GM13977 (cell line): ENCODE measurements at regions not wholly inside any gene's neighbourhood (a gene's known extent, or its start where the extent isn't known, plus 50 kb on each side); places are given as distances from the start of the nearest gene placed in this dataset.

Experiments used
- DNase-seq: peaks from one replicate; pipeline ENCODE4 v3.0.0; 2012; ENCODE audit warnings: low spot score
- in situ Hi-C: fragments of 300-500 bp; cut with MboI; formaldehyde crosslinking; loops from one replicate; pipeline ENCODE4 v1.12.0; 2022; ENCODE audit warnings: low sequenced_read_pairs, low pct_unique_long_range_greater_than_20kb, mixed read lengths, inconsistent platforms; ENCODE audit not compliant: unreplicated experiment
- TF ChIP-seq, protein P1 (sequence below): IDR thresholded peaks from 2 replicates; pipeline ENCODE4 v1.5.1; 2012; ENCODE audit warnings: mild to moderate bottlenecking, control low read depth; ENCODE audit not compliant: insufficient read depth; ENCODE audit errors: extremely low read depth, missing control alignments

DNA sequence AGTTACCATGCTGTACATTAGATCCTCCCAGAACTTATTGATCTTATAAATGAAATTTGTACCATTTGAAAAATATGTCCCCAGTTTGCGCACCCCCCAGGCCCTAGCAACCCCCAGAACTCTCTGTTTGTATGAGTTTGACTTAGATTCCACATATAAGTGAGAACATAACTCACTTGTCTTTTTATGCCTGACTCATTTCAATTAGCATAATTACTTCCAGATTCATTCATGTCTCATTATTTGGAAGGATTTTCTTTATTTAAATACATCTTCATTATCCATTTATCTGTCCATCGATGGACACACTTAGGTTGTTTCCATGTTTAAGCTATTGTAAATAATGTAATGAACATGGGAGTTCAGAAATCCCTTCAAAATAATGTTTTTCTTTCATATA is 705.9 kb downstream of the CCDC85A start:
- in situ Hi-C loops = no loop called here
- TF ChIP-seq, protein P1, sequence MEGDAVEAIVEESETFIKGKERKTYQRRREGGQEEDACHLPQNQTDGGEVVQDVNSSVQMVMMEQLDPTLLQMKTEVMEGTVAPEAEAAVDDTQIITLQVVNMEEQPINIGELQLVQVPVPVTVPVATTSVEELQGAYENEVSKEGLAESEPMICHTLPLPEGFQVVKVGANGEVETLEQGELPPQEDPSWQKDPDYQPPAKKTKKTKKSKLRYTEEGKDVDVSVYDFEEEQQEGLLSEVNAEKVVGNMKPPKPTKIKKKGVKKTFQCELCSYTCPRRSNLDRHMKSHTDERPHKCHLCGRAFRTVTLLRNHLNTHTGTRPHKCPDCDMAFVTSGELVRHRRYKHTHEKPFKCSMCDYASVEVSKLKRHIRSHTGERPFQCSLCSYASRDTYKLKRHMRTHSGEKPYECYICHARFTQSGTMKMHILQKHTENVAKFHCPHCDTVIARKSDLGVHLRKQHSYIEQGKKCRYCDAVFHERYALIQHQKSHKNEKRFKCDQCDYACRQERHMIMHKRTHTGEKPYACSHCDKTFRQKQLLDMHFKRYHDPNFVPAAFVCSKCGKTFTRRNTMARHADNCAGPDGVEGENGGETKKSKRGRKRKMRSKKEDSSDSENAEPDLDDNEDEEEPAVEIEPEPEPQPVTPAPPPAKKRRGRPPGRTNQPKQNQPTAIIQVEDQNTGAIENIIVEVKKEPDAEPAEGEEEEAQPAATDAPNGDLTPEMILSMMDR = no peak
- no peak for DNase-seq

DNA sequence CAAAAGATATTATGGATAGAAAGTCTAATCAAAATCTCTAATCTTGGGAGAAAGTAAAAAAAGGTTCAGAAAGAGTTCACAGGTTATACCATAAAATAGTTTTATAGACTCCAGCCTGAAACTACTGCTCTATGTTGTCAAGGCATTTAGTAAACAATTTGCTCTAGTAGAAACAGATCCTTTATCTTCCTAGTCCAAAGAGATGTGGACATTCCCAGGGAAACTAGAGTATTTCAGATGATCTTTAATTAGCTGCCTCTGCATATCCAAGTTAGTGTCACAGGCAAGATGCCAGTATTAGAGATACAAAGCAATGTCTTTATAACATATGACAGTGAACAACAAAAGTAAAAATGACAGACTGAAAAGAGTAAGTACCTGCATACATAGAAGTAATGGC is 708.6 kb downstream of the CCDC85A start:
- TF ChIP-seq, protein P1 = no peak
- no peak for DNase-seq
- in situ Hi-C loops = no loop called here

DNA sequence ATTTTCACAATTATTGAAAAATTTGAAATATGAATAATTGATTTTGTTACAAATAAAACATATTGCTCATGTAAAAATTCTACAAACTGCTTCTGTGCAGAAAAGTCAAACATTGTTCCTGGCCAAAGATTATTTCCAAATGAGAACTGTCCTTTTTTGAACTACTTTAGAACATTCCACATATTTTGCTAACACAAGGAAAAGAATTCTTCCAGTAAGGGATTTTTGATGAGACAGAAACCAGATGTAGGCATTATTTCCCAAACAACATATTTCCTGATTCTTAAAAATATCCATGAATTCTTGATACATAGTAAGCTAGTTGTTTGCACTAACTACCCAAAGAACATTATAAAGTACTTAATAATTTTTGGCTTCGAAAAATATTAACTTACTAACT is 715.2 kb downstream of the CCDC85A start:
- in situ Hi-C loops = no loop called here
- DNase-seq = no peak
- TF ChIP-seq, protein P1 = no peak

DNA sequence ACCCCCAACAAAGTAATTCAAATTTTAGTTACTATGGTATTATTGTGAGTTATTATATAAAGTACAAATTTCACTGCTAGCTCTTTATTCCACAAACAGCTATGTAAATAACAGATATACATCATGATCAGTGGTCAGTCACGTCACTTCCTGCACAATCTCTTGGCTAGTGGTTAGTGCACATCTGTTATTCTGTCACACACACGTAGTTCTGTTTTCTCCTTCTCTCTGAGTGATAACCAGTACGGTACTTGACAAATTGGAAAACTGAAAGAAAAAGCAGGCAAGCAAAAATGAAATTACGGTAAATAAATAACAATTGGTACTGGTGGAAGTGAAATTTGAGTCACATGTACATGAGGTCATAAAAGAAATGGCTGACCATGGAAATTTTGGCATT is 728.7 kb downstream of the CCDC85A start:
- in situ Hi-C loops = no loop called here
- no peak for DNase-seq
- TF ChIP-seq, protein P1 = no peak

DNA sequence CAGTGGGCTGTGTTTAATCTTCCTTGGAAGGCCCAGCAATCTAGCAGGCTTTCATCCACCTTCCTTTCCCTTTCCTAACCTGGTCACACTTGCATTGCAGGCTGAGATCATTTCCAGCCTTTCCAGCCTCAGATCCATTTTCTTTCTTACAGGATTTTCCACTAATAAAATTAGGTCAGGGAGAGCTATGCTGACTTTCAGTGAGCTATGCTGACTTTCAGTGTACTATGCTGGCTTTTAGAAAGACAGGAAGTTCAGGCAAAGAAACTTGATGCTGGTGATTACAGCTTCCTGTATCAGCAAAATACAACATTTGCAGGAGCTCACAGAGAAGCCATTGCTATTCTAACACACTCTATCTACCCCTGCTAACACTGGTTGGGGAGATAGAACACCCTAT is 735.0 kb downstream of the CCDC85A start:
- DNase-seq = no peak
- in situ Hi-C loops = no loop called here
- TF ChIP-seq, protein P1 = no peak

DNA sequence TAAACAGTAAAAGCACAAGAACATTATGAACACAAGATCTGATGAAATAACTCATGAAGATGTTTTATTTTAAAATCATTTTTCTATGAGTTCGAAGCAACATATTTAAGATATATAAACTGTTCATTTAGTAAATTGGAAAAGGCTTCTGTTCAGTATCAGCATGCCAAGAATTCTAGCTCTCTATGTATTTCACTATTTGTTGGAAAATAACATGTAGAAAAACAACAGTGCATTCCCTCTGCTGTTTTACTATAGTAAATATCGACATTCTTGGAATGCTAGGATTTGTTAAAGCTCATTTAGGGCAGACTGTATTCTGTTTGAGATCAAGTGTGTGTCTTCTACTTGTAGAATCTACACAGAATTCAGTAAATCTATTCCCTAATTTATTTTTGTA is 750.2 kb downstream of the CCDC85A start:
- TF ChIP-seq, protein P1 = no peak
- DNase-seq = no peak
- in situ Hi-C loops = no loop called here

DNA sequence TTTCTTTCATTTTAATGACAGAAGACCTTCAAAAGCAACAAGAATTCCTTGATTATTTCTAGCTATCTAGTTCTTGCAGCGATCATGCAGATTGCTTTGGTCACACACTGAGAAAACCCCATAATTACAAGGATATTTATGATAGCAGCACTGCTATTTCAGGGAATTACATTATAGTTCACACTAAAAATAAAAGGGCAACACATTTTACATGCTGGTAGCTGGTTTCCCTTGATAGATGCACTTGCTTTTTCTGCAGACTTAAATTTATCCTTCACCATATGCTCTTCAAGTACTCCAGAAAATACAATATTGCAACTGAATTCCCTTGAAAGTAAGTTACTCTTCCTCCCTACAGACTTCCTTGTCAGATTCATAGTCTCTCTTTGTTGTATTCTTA is 751.1 kb downstream of the CCDC85A start:
- no peak for DNase-seq
- TF ChIP-seq, protein P1 = no peak
- in situ Hi-C loops = no loop called here
